Vagina (tissue), 2 donors: ENCODE measurements at regions not wholly inside any gene's neighbourhood (a gene's known extent, or its start where the extent isn't known, plus 50 kb on each side); places are given as distances from the start of the nearest gene placed in this dataset.

Source experiments
- CTCF ChIP-seq, 3 experiments: fragments of 450-650 bp in 2 of 3; fragments of 200-600 bp in 1 of 3; sonication (generic) in 1 of 3; IDR thresholded peaks; one replicate each; pipeline ENCODE4 v1.5.1; 2017 to 2019; ENCODE audit warnings: antibody characterized with exemption in 3 of 3, mild to moderate bottlenecking in 2 of 3, moderate library complexity in 2 of 3
- POLR2A ChIP-seq, 2 donors: fragments of 450-650 bp; IDR thresholded peaks; one replicate each; pipeline ENCODE4 v1.6.1; 2017; ENCODE audit warnings: antibody characterized with exemption in 2 of 2, mild to moderate bottlenecking in 2 of 2, moderate library complexity in 2 of 2

- no peak for TF ChIP-seq POLR2A (IDR thresholded peaks at IDR 0.05)
- no peak for TF ChIP-seq CTCF (IDR thresholded peaks at IDR 0.05)
These were observed 145.1 kb upstream of the SMIM23 start for GRCh38 chr5:171640480-171640879.
